GM19328 (cell line): ENCODE measurements at regions not wholly inside any gene's neighbourhood (a gene's known extent, or its start where the extent isn't known, plus 50 kb on each side); places are given as distances from the start of the nearest gene placed in this dataset.

Experiments
- ATAC-seq: cut with Tn5 transposase; IDR thresholded peaks from one replicate; pipeline ENCODE4 v1.9.1; 2021; ENCODE audit warnings: mild to moderate bottlenecking, moderate library complexity; ENCODE audit not compliant: unreplicated experiment

GRCh38 chr4:100852326-100852725 lies 334.5 kb upstream of the EMCN start:
- ATAC-seq, result no peak

DNA sequence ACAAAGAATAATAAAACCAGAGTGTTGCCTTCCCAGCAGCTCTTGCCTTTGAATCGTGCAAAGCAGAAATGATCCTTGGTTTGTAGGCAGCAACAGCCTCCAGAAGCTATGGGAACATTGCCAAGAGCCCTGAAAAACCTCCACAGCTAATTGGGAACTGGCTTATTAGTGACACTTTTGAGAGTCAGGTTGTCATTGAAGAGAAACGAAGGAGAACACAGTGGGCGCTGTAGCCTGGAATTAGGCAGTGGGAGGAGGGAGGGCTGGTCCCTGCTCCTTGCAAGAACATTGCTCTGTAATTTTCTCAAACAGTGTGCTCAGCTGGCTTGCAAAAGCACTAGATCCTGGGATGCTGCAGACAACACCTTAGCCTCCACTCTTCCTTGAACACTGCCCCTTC lies 331.5 kb upstream of the EMCN start:
- ATAC-seq, result no peak

- no peak for ATAC-seq
Observed at GRCh38 chr4:100848841-100849240, 331.0 kb upstream of the EMCN start.

DNA sequence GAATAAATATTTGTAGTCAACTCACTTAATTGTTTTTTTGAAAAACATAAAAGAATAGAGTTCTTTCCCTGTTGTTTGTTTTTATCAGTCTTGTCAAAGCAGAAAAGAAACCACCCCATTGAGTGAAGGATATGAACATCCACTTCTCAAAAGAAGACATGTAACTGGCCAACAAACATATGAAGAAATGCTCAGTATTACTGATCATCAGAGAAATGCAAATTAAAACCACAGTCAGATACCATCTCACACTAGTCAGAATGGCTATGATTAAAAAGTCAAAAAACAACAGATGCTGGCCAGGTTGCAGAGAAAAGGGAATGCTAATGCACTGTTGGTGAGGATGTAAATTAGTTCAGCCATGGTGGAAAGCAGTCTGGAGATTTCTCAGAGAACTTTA lies 326.1 kb upstream of the EMCN start:
- no peak for ATAC-seq

DNA sequence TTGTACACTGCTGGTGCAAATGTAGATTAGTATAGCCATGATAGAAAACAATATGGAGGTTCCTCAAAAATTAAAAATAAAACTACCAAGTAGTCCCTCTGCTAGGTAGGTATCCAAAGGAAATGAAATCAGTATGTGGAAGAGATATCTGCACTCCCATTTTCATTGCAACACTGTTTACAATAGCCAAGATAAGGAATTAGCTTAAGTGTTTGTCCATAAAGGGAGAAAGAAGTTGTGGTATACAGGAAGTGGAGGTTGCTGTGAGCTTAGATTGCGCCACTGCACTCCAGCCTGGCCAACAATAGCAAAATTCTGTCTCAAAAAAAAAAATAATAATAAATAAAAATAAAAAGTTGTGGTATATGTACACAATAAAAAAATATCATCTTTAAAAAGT lies 325.0 kb upstream of the EMCN start:
- no peak for ATAC-seq

DNA sequence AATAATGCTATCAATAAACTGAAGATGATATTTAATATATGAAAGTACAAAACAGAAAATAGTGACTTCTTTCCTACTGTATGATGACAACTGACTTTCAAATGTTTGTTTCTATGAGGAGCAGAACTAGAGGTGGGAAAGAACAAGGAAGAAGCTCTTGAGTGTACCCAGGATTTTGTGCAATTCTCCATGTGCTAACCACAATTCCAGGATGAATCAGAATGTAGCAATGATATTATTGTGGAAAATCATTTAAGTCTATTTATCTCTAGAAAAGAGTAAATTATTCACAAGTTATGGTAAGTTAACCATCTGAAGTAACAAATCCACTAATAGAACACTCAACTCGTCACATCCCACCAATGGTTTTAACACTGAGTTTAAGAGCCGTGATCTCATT lies 324.1 kb upstream of the EMCN start:
- no peak for ATAC-seq

DNA sequence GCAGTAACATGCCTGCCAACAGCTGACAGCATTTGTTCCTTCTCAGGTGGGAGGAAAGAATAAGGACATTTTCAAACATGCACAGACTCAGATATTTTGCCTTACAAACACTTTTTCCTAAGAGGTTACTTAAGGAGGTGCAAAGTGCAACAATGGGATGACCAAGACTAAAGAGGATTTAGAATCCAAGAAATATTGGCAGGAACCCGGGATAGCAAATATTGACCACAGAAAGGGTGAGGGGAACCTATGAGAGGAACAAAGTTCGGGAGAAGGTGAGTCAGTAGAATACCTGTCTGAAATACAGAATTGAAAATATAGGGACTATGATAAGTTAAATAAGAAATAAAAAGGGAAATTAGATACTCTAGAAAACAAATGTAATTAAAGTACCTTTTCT lies 321.9 kb upstream of the EMCN start:
- ATAC-seq, result no peak

GRCh38 chr4:100838286-100838685 lies 320.5 kb upstream of the EMCN start:
- ATAC-seq, result no peak

GRCh38 chr4:100836929-100837328 lies 319.1 kb upstream of the EMCN start:
- no peak for ATAC-seq

DNA sequence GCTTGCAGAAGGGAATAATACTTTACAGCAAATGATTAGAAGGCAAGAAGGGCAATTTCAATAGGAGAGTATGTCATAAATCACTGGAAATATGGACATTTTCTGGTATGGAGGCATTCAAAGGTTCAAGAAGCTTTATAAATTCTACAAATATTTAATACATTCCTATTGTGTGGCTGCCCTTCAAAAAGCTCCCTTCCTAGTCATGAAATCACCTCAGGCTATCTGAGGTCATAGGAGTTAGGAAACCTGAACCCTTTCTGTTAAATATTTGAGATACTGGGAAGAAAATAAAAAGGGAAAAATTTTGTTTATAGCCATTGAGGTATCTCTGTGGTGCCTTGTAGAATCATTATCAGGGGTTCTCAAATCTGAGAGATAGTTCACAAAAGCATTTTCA lies 316.8 kb upstream of the EMCN start:
- ATAC-seq, result no peak

DNA sequence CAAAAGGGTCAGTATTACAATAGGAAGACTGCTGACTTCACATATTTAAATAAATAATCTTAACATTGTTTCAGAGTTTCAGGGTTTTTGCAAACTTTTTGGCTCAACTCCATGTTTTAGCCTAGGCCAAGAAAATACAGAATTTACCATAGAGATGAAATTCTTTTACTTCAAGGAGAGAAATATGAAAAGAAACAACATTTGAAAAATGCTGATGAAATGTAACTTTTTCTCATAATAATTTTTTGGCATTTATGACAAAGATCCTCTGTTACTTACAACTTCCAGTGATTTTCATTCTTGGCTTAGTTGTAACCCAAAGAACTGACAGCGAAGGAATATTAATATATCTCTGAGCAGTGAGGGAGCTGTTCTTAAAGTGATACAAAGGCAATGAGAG lies 316.1 kb upstream of the EMCN start:
- ATAC-seq, result no peak

DNA sequence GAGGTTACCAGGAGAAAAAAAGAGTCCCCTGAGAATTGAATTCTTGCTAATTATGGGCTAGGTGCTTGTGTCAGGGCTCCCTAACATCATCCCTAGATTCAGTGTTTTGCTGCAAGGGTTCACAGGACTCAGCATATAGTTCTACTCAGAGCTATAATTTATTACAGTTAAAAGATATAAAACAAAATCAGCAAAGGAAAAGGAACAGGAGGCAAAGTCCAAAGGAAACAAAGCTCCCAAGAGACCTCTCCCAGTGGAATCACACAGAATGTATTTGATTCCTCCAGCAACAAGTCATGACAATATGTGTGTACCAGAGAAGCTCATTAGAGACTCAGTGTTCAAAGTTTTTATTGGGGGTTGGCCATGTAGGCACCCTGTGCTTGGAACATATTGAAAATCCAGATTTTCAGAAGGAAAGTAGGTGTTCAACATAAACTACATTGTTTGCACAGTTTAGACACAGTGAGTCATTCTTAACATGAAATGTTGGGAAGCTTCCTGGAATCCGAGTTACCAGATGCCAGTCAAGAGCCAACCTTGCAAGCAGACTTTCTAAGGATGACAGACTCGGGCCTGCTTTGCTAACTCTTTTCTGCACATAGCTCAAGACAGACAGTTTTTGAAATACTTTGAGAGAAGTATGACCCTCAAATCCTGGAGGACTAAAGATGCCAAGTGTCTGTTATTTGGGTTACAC lies 311.3 kb upstream of the EMCN start:
- ATAC-seq, result no peak

DNA sequence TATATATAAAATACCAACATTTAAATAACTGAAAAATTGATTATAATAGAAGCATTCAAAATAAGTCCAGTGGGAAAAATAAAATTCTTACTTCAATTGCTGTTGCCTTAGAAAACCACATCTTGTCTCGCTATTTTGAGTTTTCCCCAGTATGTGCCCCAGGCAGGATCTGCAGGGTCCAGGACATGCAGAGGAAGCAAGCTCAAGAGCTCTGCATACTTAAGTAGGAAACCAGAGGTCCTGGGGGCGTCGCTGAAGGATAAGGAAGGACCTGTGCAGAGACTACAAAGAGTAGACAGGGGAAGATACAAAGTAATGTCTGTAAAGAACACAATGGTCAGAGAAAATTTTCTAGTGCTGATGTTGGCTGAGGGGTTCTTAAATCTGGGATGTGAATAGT lies 310.5 kb upstream of the EMCN start:
- no peak for ATAC-seq

GRCh38 chr4:100827756-100828155 lies 309.9 kb upstream of the EMCN start:
- ATAC-seq, result no peak

DNA sequence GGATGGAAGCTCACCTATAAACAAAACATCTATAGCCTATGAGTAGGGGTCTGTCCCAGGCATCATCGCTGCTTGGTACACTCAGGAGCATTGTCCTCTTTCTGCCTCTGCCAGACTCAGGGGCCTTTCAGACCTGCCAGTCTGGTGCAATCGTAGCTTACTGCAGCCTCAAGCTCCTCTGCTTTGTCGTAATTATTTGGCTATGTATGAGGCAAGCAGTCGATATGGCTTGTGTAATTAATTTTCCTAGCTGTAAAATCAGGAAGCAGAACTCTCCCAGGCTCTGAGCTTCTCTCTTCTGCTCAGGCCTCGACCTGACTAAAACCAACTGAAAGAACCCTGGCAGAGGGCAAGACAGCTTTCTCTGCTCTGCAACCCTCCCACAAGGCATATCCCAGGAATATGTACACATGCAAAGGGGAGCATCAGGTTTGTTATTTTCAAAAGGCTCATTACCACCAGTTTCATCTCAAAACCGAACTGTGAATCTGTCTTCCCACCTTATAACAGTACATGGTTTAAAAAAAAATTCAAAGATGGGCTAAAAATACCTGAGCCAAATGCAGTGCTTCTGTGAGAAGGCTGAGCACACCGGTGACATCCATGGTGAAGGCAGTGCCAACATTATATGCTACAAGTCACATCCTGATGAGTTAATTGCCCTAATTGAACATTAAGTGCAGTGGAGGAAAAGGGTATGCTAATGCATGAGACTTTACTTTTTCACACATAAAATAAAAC lies 309.2 kb upstream of the EMCN start:
- ATAC-seq, result no peak

DNA sequence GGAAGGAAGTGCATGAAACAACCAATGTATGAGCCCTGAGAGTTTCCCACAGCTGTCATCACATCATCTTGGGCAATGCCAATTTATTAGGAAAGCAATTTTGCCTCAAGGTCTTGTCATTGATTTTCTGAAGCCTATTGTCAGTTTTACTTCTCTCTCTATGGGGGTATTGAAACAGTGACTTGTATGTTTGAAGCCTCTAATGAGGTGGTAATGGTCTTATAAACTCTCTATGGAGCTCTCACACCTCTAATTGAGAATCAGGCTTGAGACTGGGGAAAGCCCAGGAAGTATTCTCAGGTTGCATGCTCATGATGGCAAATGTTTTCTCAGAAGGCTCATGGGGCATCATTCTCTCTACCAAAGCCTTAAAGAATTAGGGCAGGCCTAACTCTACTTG lies 308.2 kb upstream of the EMCN start:
- ATAC-seq, result no peak

GRCh38 chr4:100823993-100824323 lies 306.1 kb upstream of the EMCN start:
- no peak for ATAC-seq

GRCh38 chr4:100823066-100823992 lies 305.5 kb upstream of the EMCN start:
- ATAC-seq, result peak; percentile 66

DNA sequence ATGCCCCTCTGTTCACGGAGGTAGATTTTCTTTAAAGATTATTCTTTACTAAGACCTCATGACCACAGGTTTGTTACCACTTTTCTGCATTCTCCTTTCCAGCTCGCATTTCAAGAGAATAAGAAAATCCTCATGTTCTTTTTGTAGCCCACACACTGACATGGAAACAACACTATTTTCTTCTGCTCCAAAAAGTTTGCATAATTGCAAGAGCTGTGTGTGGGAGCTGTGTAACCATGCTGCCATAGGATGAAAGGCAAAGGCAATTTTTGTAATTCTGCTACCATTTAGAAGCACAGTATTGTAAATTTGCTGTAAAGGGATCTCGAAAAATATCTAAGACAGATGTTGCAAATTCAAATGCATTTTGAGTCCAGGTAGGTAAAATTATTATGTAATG lies 302.4 kb upstream of the EMCN start:
- ATAC-seq, result no peak

DNA sequence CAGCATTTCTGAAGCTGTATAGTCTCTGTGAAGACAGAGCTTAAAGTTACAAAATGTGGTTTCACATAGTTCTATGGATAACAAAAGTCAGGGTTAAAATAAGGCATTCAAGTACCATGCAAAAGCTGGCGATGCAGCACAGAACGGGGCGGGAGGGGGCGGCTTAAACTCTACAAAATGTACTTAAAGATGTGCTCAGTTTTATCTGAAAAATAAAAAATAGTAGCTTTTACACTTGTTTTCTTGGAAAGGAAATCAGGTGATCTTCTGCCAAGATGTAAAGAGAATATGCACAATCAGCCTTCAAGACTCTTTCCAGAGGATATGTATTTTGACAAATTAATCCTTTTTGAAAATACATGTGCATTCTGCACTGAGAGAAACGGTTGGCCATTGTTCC lies 301.7 kb upstream of the EMCN start:
- ATAC-seq, result no peak

DNA sequence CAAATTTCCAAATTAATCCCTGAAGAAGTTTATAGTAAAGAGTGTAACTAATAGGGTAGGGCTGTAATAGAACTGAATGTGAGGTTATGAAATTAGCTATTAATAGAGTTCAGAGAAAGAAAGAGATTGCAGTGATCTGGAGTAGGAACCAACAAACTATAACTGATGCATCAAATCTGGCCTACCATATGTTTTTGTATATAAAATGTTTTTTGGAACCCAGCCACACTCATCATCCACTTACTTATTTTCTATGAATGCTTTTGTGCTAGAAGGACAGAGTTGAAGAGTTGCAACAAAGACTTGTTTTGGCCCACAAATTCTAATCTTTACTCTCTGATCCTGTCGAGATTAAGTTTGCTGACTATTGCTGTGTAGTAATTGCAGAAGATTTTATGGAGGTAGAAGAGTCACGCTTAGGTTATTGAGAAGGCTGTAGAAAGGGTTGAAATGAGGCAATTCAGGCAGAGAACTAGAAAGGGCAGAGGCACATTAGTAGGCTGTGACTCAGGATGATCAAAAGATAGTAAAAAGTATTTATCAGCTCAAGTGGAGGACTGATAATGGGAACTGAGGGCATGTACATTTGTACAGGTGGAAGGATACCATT lies 298.7 kb upstream of the EMCN start:
- no peak for ATAC-seq
